ENCODE measurements at regions not wholly inside any gene's neighbourhood (a gene's known extent, or its start where the extent isn't known, plus 50 kb on each side); places are given as distances from the start of the nearest gene placed in this dataset.

- Histone ChIP-seq H3K4me3 (replicated peaks in 1 of 4; ENCODE audit: control extremely low read depth in 1 of 4, insufficient read depth in 1 of 4, low read depth in 3 of 4, low read length in 4 of 4) (no peak overlapping the region), H3K27ac (ENCODE audit: insufficient read depth, low read length) (no peak overlapping the region), H3K4me2 (ENCODE audit: extremely low read depth, insufficient read depth, low read length) (no peak overlapping the region), H2AFZ (ENCODE audit: low read length) (no peak overlapping the region), H3K9ac (ENCODE audit: insufficient read depth, low read length) (no peak overlapping the region), H3K36me3 (ENCODE audit: control insufficient read depth, insufficient read depth, low read length) (no peaks in the 10 kb centered on the region), H3K27me3 (ENCODE audit: control insufficient read depth, insufficient read depth, low read length) (no peaks in the 10 kb centered on the region), H3K79me2 (ENCODE audit: control insufficient read depth, insufficient read depth, low read length) (no peaks in the 10 kb centered on the region), H3K4me1 (ENCODE audit: control insufficient read depth, extremely low read depth, insufficient read depth, low read length) (no peaks in the 10 kb centered on the region), H4K20me1 (ENCODE audit: control insufficient read depth, extremely low read depth, insufficient read depth, low read length) (no peaks in the 10 kb centered on the region), H3K9me3 (ENCODE audit: control insufficient read depth, insufficient read depth, low read depth, low read length) (no peaks in the 10 kb centered on the region)
- no peak for DNase-seq (ENCODE audit: low read depth in 2 of 2)
- TF ChIP-seq EZH2 (IDR thresholded peaks at IDR 0.05; ENCODE audit: low read length, missing control alignments) (no peak), CTCF (conservative IDR thresholded peaks at IDR 0.05 in 1 of 2, IDR thresholded peaks at IDR 0.05 in 1 of 2; ENCODE audit: low read depth in 1 of 2, low read length in 2 of 2) (no peak)
Observed at GRCh38 chr7:22660293-22660692, 66.7 kb upstream of the IL6 start.

GRCh38 chr7:22659741-22660140 is 67.3 kb upstream of the IL6 start:
- H3K4me3 ChIP-seq (replicated peaks in 1 of 4; ENCODE audit: control extremely low read depth in 1 of 4, insufficient read depth in 1 of 4, low read depth in 3 of 4, low read length in 4 of 4), result no peak overlapping the region
- H3K9me3 ChIP-seq (ENCODE audit: control insufficient read depth, insufficient read depth, low read depth, low read length), result no peaks in the 10 kb centered on the region
- H3K27me3 ChIP-seq (ENCODE audit: control insufficient read depth, insufficient read depth, low read length), result no peaks in the 10 kb centered on the region
- TF ChIP-seq EZH2 (IDR thresholded peaks at IDR 0.05; ENCODE audit: low read length, missing control alignments) (no peak), CTCF (conservative IDR thresholded peaks at IDR 0.05 in 1 of 2, IDR thresholded peaks at IDR 0.05 in 1 of 2; ENCODE audit: low read depth in 1 of 2, low read length in 2 of 2) (no peak)
- H3K9ac ChIP-seq (ENCODE audit: insufficient read depth, low read length), result no peak overlapping the region
- no peak overlapping the region for H3K27ac ChIP-seq (ENCODE audit: insufficient read depth, low read length)
- H2AFZ ChIP-seq (ENCODE audit: low read length), result no peak overlapping the region
- no peaks in the 10 kb centered on the region for H3K4me1 ChIP-seq (ENCODE audit: control insufficient read depth, extremely low read depth, insufficient read depth, low read length)
- H3K36me3 ChIP-seq (ENCODE audit: control insufficient read depth, insufficient read depth, low read length), result no peaks in the 10 kb centered on the region
- H3K79me2 ChIP-seq (ENCODE audit: control insufficient read depth, insufficient read depth, low read length), result no peaks in the 10 kb centered on the region
- no peak for DNase-seq (ENCODE audit: low read depth in 2 of 2)
- no peaks in the 10 kb centered on the region for H4K20me1 ChIP-seq (ENCODE audit: control insufficient read depth, extremely low read depth, insufficient read depth, low read length)
- H3K4me2 ChIP-seq (ENCODE audit: extremely low read depth, insufficient read depth, low read length), result no peak overlapping the region

GRCh38 chr7:22658031-22658430 is 69.0 kb upstream of the IL6 start:
- no peaks in the 10 kb centered on the region for H3K9me3 ChIP-seq (ENCODE audit: control insufficient read depth, insufficient read depth, low read depth, low read length)
- TF ChIP-seq CTCF (conservative IDR thresholded peaks at IDR 0.05 in 1 of 2, IDR thresholded peaks at IDR 0.05 in 1 of 2; ENCODE audit: low read depth in 1 of 2, low read length in 2 of 2), result no peak
- TF ChIP-seq EZH2 (IDR thresholded peaks at IDR 0.05; ENCODE audit: low read length, missing control alignments), result no peak
- H3K27me3 ChIP-seq (ENCODE audit: control insufficient read depth, insufficient read depth, low read length), result no peaks in the 10 kb centered on the region
- no peaks in the 10 kb centered on the region for H3K4me1 ChIP-seq (ENCODE audit: control insufficient read depth, extremely low read depth, insufficient read depth, low read length)
- H3K36me3 ChIP-seq (ENCODE audit: control insufficient read depth, insufficient read depth, low read length), result no peaks in the 10 kb centered on the region
- no peak overlapping the region for H3K4me3 ChIP-seq (replicated peaks in 1 of 4; ENCODE audit: control extremely low read depth in 1 of 4, insufficient read depth in 1 of 4, low read depth in 3 of 4, low read length in 4 of 4)
- no peaks in the 10 kb centered on the region for H3K79me2 ChIP-seq (ENCODE audit: control insufficient read depth, insufficient read depth, low read length)
- no peak overlapping the region for H3K4me2 ChIP-seq (ENCODE audit: extremely low read depth, insufficient read depth, low read length)
- no peak overlapping the region for H3K27ac ChIP-seq (ENCODE audit: insufficient read depth, low read length)
- H4K20me1 ChIP-seq (ENCODE audit: control insufficient read depth, extremely low read depth, insufficient read depth, low read length), result no peaks in the 10 kb centered on the region
- no peak overlapping the region for H2AFZ ChIP-seq (ENCODE audit: low read length)
- DNase-seq (ENCODE audit: low read depth in 2 of 2), result no peak
- H3K9ac ChIP-seq (ENCODE audit: insufficient read depth, low read length), result no peak overlapping the region
